ENCODE measurements at regions not wholly inside any gene's neighbourhood (a gene's known extent, or its start where the extent isn't known, plus 50 kb on each side); places are given as distances from the start of the nearest gene placed in this dataset.

DNA sequence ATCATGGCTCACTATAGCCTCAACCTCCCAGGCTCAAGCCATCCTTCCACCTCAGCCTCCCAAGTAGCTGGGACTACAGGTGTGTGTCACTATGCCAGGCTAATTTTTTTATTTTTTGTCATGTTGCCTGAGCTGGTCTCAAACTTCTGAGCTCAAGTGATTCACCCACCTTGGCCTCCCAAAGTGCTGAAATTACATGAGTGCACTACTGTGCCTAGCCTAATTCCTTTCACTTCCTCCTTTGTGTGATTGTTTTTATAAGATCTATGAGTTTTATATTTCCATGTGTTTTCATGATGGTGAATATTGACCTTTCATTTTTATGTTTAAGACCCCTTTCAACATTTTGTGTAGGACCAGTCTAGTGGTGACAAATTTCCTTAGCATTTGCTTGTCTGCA, 55.2 kb upstream of the IL12B start:
- TF ChIP-seq, protein P1, sequence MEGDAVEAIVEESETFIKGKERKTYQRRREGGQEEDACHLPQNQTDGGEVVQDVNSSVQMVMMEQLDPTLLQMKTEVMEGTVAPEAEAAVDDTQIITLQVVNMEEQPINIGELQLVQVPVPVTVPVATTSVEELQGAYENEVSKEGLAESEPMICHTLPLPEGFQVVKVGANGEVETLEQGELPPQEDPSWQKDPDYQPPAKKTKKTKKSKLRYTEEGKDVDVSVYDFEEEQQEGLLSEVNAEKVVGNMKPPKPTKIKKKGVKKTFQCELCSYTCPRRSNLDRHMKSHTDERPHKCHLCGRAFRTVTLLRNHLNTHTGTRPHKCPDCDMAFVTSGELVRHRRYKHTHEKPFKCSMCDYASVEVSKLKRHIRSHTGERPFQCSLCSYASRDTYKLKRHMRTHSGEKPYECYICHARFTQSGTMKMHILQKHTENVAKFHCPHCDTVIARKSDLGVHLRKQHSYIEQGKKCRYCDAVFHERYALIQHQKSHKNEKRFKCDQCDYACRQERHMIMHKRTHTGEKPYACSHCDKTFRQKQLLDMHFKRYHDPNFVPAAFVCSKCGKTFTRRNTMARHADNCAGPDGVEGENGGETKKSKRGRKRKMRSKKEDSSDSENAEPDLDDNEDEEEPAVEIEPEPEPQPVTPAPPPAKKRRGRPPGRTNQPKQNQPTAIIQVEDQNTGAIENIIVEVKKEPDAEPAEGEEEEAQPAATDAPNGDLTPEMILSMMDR (IDR thresholded peaks at IDR 0.05; ENCODE audit: low read depth, low read length, missing control alignments), result no peak
- no peak overlapping the region for H3K4me3 ChIP-seq (replicated peaks; ENCODE audit: low read depth, low read length)
- DNase-seq (ENCODE audit: extremely low read depth, low read depth), result no peak

DNA sequence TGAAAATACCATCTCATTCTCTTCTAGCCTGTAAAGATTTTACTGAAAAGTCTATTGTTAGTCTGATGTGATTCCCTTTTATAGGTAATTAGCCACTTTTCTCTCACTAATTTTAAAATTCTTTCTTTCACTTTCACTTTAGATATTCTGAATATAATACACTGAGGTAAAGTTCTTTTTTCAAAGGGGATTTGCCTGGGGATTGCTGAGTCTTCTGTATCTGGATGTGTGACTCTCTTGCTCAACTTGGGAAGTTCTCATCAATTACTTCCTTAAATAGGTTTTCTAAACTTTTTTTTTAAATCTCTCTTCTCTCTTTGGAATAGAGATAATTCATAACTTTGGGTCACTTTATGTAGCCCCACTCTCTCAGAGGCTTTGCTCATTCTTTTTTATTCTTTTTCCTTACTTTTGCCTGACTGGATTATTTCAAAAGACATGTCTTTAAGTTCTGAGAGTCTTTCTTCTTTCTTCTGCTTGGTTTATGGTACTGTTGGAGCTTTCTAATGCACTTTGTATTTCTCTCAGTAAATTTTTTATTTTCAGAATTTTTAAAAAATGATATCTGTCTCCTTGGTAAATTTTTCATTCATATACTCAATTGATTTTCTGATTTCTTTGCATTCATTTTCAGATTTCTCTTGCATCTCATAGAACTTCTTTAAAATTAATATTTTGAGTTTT, 55.9 kb upstream of the IL12B start:
- TF ChIP-seq, protein P1 (IDR thresholded peaks at IDR 0.05; ENCODE audit: low read depth, low read length, missing control alignments), result no peak
- no peak for DNase-seq (ENCODE audit: extremely low read depth, low read depth)
- no peak overlapping the region for H3K4me3 ChIP-seq (replicated peaks; ENCODE audit: low read depth, low read length)

DNA sequence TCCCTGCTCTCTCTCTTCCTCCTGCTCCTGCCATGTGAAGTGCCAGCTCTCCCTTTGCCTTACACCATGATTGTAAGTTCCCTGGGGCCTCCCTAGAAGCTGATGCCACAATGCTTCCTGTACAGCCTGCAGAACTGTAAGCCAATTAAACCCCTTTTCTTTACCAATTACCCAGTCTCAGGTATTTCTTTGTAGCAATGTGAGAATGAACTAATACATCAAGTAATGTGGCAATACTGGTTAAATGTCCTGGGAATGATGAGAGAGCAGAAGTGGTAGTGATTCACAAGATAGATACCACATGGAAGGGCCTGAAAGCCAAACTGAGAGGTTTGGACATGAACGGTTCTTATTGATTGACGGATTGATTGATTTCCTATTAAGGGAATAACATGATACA, 62.6 kb upstream of the IL12B start:
- TF ChIP-seq, protein P1 (IDR thresholded peaks at IDR 0.05; ENCODE audit: low read depth, low read length, missing control alignments), result no peak
- no peak overlapping the region for H3K4me3 ChIP-seq (replicated peaks; ENCODE audit: low read depth, low read length)
- no peak for DNase-seq (ENCODE audit: extremely low read depth, low read depth)

DNA sequence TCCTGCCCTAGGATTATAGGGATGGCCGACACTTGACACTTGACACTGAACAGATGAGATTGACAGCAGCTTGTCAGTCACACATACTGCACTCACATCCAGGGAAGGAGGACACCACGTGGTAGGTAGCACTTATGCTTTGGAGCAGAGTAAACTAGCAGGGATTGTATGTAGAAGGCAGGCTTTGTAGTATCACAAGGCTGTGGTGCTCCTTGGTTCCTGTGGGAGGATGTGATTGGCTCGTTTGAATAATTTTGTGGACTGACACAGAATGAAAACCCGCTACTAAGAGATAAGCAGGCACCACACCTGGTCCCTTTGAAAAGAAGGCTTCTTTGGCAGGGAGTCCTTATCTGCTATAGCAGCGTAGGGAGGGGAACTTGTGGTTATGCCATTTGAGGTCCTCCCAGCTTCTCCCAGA, 63.6 kb upstream of the IL12B start:
- no peak overlapping the region for H3K4me3 ChIP-seq (replicated peaks; ENCODE audit: low read depth, low read length)
- TF ChIP-seq, protein P1 (IDR thresholded peaks at IDR 0.05; ENCODE audit: low read depth, low read length, missing control alignments), result no peak
- no peak for DNase-seq (ENCODE audit: extremely low read depth, low read depth)

DNA sequence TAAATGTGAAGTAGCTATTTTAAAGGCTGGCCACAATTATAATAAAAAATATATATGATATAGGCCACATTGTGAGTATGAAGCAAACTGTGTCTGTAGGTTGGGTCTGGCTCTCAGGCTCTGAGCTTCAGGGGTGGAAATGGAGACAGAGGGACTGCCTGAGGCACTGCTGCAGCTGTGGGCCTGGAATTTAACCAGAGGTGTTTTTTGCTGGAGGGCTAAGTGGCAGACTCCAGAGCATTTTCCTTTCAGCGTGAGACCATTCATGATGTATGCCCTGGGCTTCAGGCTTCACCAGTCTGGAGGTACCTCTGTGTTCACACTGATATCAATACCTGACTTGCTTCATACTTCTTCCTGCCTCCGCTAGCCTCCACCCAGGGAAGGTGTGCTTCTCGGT, 64.9 kb upstream of the IL12B start:
- no peak overlapping the region for H3K4me3 ChIP-seq (replicated peaks; ENCODE audit: low read depth, low read length)
- TF ChIP-seq, protein P1 (IDR thresholded peaks at IDR 0.05; ENCODE audit: low read depth, low read length, missing control alignments), result no peak
- DNase-seq (ENCODE audit: extremely low read depth, low read depth), result no peak

DNA sequence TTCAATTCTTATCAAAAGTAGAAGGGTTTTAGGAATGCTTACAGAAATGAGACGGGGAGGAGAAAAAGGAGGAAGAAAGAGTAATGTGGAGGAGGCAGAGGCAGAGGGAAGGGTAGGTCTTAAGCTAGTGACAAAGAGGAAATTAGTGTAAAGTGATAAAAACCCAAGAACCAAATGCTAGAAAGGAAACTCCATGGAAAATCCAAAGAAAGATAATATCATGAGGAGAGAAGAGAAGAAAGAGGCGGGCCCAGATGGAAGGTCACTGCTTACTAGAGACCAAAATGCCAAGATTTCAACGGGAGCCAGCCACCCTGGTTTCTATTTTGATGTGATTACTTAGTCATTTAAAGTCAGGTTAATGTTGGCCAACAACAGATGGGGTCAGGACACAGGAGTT, 68.6 kb upstream of the IL12B start:
- no peak overlapping the region for H3K4me3 ChIP-seq (replicated peaks; ENCODE audit: low read depth, low read length)
- no peak for DNase-seq (ENCODE audit: extremely low read depth, low read depth)
- TF ChIP-seq, protein P1 (IDR thresholded peaks at IDR 0.05; ENCODE audit: low read depth, low read length, missing control alignments), result no peak

DNA sequence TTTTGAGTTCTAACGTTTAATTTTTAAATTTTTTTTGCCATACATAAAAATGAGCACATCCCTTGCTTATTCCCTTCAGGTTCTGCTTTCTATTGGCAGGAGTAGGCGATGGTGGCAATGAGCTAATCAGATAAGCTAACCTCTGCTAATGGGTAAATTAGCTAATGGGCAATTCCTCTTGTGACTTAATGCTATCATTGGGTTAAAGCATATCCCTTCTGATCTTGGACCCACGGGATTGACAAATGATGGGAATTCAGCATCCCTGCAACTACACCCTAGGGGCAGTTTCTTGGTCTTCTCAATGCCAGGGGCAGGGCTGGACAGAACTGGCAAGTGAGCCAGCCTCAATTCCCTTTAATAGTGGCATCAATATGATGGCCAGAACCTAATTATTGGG, 70.2 kb upstream of the IL12B start:
- no peak for DNase-seq (ENCODE audit: extremely low read depth, low read depth)
- TF ChIP-seq, protein P1 (IDR thresholded peaks at IDR 0.05; ENCODE audit: low read depth, low read length, missing control alignments), result no peak
- H3K4me3 ChIP-seq (replicated peaks; ENCODE audit: low read depth, low read length), result no peak overlapping the region
